ENCODE measurements at regions not wholly inside any gene's neighbourhood (a gene's known extent, or its start where the extent isn't known, plus 50 kb on each side); places are given as distances from the start of the nearest gene placed in this dataset.

DNA sequence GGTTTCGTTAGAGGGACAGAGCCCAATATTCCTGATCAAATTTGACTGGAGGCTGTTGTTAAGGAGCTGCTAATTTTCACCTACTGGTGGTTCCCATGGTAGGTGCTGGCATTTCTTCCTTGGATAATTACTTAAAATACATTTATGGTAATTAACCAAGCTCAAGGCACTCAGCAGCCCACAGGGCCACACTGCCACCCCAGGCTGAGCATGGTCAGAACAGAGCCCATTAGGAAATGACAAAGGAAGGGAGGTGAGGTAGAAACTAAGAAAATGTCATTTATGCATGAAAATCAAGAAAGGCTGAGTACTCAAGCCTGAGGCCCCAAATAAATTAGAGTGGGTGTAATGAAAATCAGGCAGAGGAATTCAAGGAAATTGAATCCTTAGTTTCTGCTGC is 510.2 kb upstream of the GYPC start:
- TF ChIP-seq, protein P1, sequence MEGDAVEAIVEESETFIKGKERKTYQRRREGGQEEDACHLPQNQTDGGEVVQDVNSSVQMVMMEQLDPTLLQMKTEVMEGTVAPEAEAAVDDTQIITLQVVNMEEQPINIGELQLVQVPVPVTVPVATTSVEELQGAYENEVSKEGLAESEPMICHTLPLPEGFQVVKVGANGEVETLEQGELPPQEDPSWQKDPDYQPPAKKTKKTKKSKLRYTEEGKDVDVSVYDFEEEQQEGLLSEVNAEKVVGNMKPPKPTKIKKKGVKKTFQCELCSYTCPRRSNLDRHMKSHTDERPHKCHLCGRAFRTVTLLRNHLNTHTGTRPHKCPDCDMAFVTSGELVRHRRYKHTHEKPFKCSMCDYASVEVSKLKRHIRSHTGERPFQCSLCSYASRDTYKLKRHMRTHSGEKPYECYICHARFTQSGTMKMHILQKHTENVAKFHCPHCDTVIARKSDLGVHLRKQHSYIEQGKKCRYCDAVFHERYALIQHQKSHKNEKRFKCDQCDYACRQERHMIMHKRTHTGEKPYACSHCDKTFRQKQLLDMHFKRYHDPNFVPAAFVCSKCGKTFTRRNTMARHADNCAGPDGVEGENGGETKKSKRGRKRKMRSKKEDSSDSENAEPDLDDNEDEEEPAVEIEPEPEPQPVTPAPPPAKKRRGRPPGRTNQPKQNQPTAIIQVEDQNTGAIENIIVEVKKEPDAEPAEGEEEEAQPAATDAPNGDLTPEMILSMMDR (IDR thresholded peaks at IDR 0.05; ENCODE audit: poor library complexity), result no peak
- TF ChIP-seq EZH2 (IDR thresholded peaks at IDR 0.05; ENCODE audit: borderline replicate concordance), result no peak
